ENCODE measurements at regions not wholly inside any gene's neighbourhood (a gene's known extent, or its start where the extent isn't known, plus 50 kb on each side); places are given as distances from the start of the nearest gene placed in this dataset.

GRCh38 chr2:8279506-8279905 is 402.4 kb upstream of the ID2 start:
- Histone ChIP-seq H3K4me1 (no peaks in the 10 kb centered on the region), H3K9me3 (no peaks in the 10 kb centered on the region), H3K36me3 (no peaks in the 10 kb centered on the region), H3K27ac (no peak overlapping the region), H3K4me3 (no peak overlapping the region), H3K27me3 (no peaks in the 10 kb centered on the region)
- intact Hi-C loops (cut with DNase I; ENCODE audit: low total_unique reads), result no loop called here
- DNase-seq, result no peak
- in situ Hi-C loops (cut with MboI; ENCODE audit: low sequenced_read_pairs in 4 of 4), result no loop called here
- TF ChIP-seq CTCF (IDR thresholded peaks at IDR 0.05 in 4 of 5, conservative IDR thresholded peaks at IDR 0.05 in 1 of 5) (no peak), POLR2A (IDR thresholded peaks at IDR 0.05) (no peak)
- no peak for ATAC-seq

- TF ChIP-seq POLR2A (IDR thresholded peaks at IDR 0.05), result no peak
- no peak for TF ChIP-seq CTCF (IDR thresholded peaks at IDR 0.05 in 4 of 5, conservative IDR thresholded peaks at IDR 0.05 in 1 of 5)
- Histone ChIP-seq H3K27me3 (no peaks in the 10 kb centered on the region), H3K4me1 (no peaks in the 10 kb centered on the region), H3K4me3 (no peak overlapping the region), H3K9me3 (no peaks in the 10 kb centered on the region), H3K27ac (no peak overlapping the region), H3K36me3 (no peaks in the 10 kb centered on the region)
- in situ Hi-C loops (cut with MboI; ENCODE audit: low sequenced_read_pairs in 4 of 4), result no loop called here
- intact Hi-C loops (cut with DNase I; ENCODE audit: low total_unique reads), result no loop called here
- DNase-seq, result no peak
- no peak for ATAC-seq
Observed at GRCh38 chr2:8281234-8281633, 400.6 kb upstream of the ID2 start.

GRCh38 chr2:8281950-8282857 is 399.7 kb upstream of the ID2 start:
- no peak overlapping the region for H3K27ac ChIP-seq
- DNase-seq (no peak), ATAC-seq (no peak)
- TF ChIP-seq CTCF (IDR thresholded peaks at IDR 0.05 in 4 of 5, conservative IDR thresholded peaks at IDR 0.05 in 1 of 5), result no peak
- TF ChIP-seq POLR2A (IDR thresholded peaks at IDR 0.05), result no peak
- no peaks in the 10 kb centered on the region for H3K4me1 ChIP-seq
- H3K4me3 ChIP-seq, result no peak overlapping the region
- in situ Hi-C loops (cut with MboI; ENCODE audit: low sequenced_read_pairs in 4 of 4), result no loop called here
- H3K27me3 ChIP-seq, result no peaks in the 10 kb centered on the region
- H3K9me3 ChIP-seq, result no peaks in the 10 kb centered on the region
- intact Hi-C loops (cut with DNase I; ENCODE audit: low total_unique reads), result no loop called here
- no peaks in the 10 kb centered on the region for H3K36me3 ChIP-seq

- TF ChIP-seq POLR2A (IDR thresholded peaks at IDR 0.05) (no peak), CTCF (IDR thresholded peaks at IDR 0.05 in 4 of 5, conservative IDR thresholded peaks at IDR 0.05 in 1 of 5) (no peak)
- no peaks in the 10 kb centered on the region for H3K27me3 ChIP-seq
- H3K9me3 ChIP-seq, result no peaks in the 10 kb centered on the region
- DNase-seq (no peak), ATAC-seq (no peak)
- no peak overlapping the region for H3K27ac ChIP-seq
- in situ Hi-C loops (cut with MboI; ENCODE audit: low sequenced_read_pairs in 4 of 4) (no loop called here), intact Hi-C loops (cut with DNase I; ENCODE audit: low total_unique reads) (no loop called here)
- H3K36me3 ChIP-seq, result no peaks in the 10 kb centered on the region
- no peak overlapping the region for H3K4me3 ChIP-seq
- no peaks in the 10 kb centered on the region for H3K4me1 ChIP-seq
Observed at GRCh38 chr2:8282858-8283252, 399.0 kb upstream of the ID2 start.
